ENCODE measurements at regions not wholly inside any gene's neighbourhood (a gene's known extent, or its start where the extent isn't known, plus 50 kb on each side); places are given as distances from the start of the nearest gene placed in this dataset.

DNA sequence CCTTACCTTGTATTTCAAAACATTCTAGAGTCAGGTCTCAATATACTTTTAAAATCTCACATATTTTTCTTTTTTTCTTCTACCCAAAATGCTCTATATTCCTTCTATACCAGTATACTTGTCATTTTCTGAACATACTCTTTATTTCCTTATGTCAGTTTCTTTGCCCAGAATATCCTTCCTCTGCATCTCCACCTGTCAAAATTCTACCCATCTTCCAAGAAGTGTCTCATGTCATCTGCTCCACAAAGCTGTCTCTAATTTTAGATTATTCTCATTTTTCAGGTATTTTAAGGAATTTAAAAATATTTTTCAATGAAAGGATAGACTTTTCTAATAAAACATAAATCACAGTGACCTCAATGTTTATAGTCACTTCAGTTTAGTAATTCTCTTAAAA lies 328.0 kb upstream of the SMIM30 start:
- H3K9me3 ChIP-seq (replicated peaks in 1 of 2; ENCODE audit: control insufficient read depth in 1 of 2, insufficient read depth in 1 of 2, low read length in 2 of 2): no peaks in the 10 kb centered on the region
- intact Hi-C loops (cut with micrococcal nuclease): no loop called here
- no peak overlapping the region for H3K27ac Mint-ChIP-seq

DNA sequence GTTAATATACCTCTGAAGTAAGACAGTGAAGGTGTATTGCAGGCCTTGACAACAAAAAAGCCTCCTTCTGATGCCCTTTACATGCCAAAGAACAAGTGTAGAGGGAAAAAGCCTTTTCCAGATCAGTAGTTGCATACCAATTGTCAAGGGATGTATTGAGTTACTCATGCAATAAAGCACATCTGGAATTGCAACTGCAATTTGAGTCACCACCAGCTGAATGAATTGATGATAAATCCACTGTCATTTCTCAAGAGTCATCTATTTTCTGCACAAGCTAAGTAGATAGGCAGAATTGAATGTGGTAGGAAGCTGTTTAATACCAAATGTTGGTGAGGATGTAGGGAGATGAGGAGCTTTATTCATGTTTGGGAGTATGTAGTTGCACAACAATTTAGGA lies 325.9 kb upstream of the SMIM30 start:
- H3K4me3 Mint-ChIP-seq: no peak overlapping the region
- H3K9me3 ChIP-seq (replicated peaks in 1 of 2; ENCODE audit: control insufficient read depth in 1 of 2, insufficient read depth in 1 of 2, low read length in 2 of 2): no peaks in the 10 kb centered on the region
- DNase-seq: no peak
- H3K27me3 Mint-ChIP-seq (ENCODE audit: low read depth in 3 of 3): no peaks in the 10 kb centered on the region
- no peaks in the 10 kb centered on the region for H3K27me3 ChIP-seq (ENCODE audit: control insufficient read depth in 2 of 2, insufficient read depth in 2 of 2, low read length in 2 of 2)
- H2AFZ ChIP-seq (ENCODE audit: insufficient read depth, low read depth, low read length, poor library complexity, severe bottlenecking): no peak overlapping the region
- no peaks in the 10 kb centered on the region for H3K36me3 ChIP-seq (replicated peaks in 1 of 2; ENCODE audit: control insufficient read depth in 1 of 2, insufficient read depth in 2 of 2, low read length in 2 of 2)
- peaks cover 0 to 3% (median 0%) of the 10 kb centered on the region in 7 donors for H3K9me3 Mint-ChIP-seq
- H3K27ac Mint-ChIP-seq: no peak overlapping the region
- H3K4me1 Mint-ChIP-seq: no peaks in the 10 kb centered on the region
- intact Hi-C loops (cut with micrococcal nuclease): no loop called here
- H3K79me2 ChIP-seq (ENCODE audit: insufficient read depth, low read length): no peaks in the 10 kb centered on the region
- H3K4me1 ChIP-seq (ENCODE audit: control insufficient read depth in 1 of 2, insufficient read depth in 2 of 2, low read length in 2 of 2): no peaks in the 10 kb centered on the region
- no peak overlapping the region for H3K4me2 ChIP-seq (replicated peaks; ENCODE audit: extremely low read depth, low read length, poor library complexity, severe bottlenecking)
- no peak overlapping the region for H3K27ac ChIP-seq (ENCODE audit: low read depth in 1 of 2, low read length in 2 of 2)
- TF ChIP-seq CTCF (IDR thresholded peaks at IDR 0.05): no peak
- H3K4me3 ChIP-seq (replicated peaks in 1 of 3; ENCODE audit: low read depth in 2 of 3, low read length in 3 of 3): no peak overlapping the region
- no peak overlapping the region for H3K9ac ChIP-seq (ENCODE audit: insufficient read depth, low read length, poor library complexity, severe bottlenecking)
- no peaks in the 10 kb centered on the region for H4K20me1 ChIP-seq (ENCODE audit: insufficient read depth, low read length)
- no peaks in the 10 kb centered on the region for H3K36me3 Mint-ChIP-seq

More for the DNA sequence above, 328.0 kb upstream of the SMIM30 start:
- no peaks in the 10 kb centered on the region for H3K4me1 ChIP-seq (ENCODE audit: control insufficient read depth in 1 of 2, insufficient read depth in 2 of 2, low read length in 2 of 2)
- Mint-ChIP-seq H3K9me3 (peaks cover 0 to 2% (median 0%) of the 10 kb centered on the region in 7 donors), H3K27me3 (ENCODE audit: low read depth in 3 of 3) (no peaks in the 10 kb centered on the region), H3K4me3 (no peak overlapping the region), H3K4me1 (no peaks in the 10 kb centered on the region), H3K36me3 (no peaks in the 10 kb centered on the region)
- no peak overlapping the region for H3K9ac ChIP-seq (ENCODE audit: insufficient read depth, low read length, poor library complexity, severe bottlenecking)
- no peak overlapping the region for H3K4me3 ChIP-seq (replicated peaks in 1 of 3; ENCODE audit: low read depth in 2 of 3, low read length in 3 of 3)
- H2AFZ ChIP-seq (ENCODE audit: insufficient read depth, low read depth, low read length, poor library complexity, severe bottlenecking): no peak overlapping the region
- H3K27ac ChIP-seq (ENCODE audit: low read depth in 1 of 2, low read length in 2 of 2): no peak overlapping the region
- no peak for DNase-seq
- H3K27me3 ChIP-seq (ENCODE audit: control insufficient read depth in 2 of 2, insufficient read depth in 2 of 2, low read length in 2 of 2): no peaks in the 10 kb centered on the region
- H4K20me1 ChIP-seq (ENCODE audit: insufficient read depth, low read length): no peaks in the 10 kb centered on the region
- H3K79me2 ChIP-seq (ENCODE audit: insufficient read depth, low read length): no peaks in the 10 kb centered on the region
- H3K36me3 ChIP-seq (replicated peaks in 1 of 2; ENCODE audit: control insufficient read depth in 1 of 2, insufficient read depth in 2 of 2, low read length in 2 of 2): no peaks in the 10 kb centered on the region
- TF ChIP-seq CTCF (IDR thresholded peaks at IDR 0.05): no peak
- H3K4me2 ChIP-seq (replicated peaks; ENCODE audit: extremely low read depth, low read length, poor library complexity, severe bottlenecking): no peak overlapping the region

Measured in CD14-positive monocyte (primary cell).